OCI-LY7 (cell line): ENCODE measurements at regions not wholly inside any gene's neighbourhood (a gene's known extent, or its start where the extent isn't known, plus 50 kb on each side); places are given as distances from the start of the nearest gene placed in this dataset.

Experiments
- BruUV-seq: library from RNA; stranded (reverse); fragments of 400-500 nt; replicated peaks from 2 replicates; lab custom pipeline; 2021; lab: Mats Ljungman, UMichigan
- CTCF ChIA-PET: fragments of 300-600 bp; sonication (Branson Sonifier 250); formaldehyde crosslinking; loops from one replicate; lab custom pipeline; 2022; ENCODE audit warnings: antibody characterized with exemption; ENCODE audit not compliant: unreplicated experiment; lab: Charles Lee
- POLR2A ChIA-PET: fragments of 300-600 bp; sonication (Branson Sonifier 250); formaldehyde crosslinking; loops from one replicate; lab custom pipeline; 2022; ENCODE audit warnings: antibody characterized with exemption; lab: Charles Lee
- DNase-seq: peaks from one replicate; pipeline ENCODE4 v3.0.0-alpha.2; 2015; ENCODE audit warnings: low spot score
- H2AFZ ChIP-seq: fragments of 200-600 bp; sonication (generic), shearing (Covaris generic); 2 replicates; pipeline ENCODE4 v1.6.1; 2014; ENCODE audit warnings: mild to moderate bottlenecking, antibody characterized with exemption, low read length, moderate library complexity
- H3K27ac ChIP-seq: fragments of 200-600 bp; sonication (generic); 2 replicates; pipeline ENCODE4 v1.5.1; 2014; ENCODE audit warnings: mixed run types, low read depth, mild to moderate bottlenecking, moderate library complexity, low read length, inconsistent platforms; ENCODE audit not compliant: poor library complexity, severe bottlenecking
- H3K36me3 ChIP-seq: fragments of 200-600 bp; sonication (generic); 2 replicates; pipeline ENCODE4 v1.6.1; 2014; ENCODE audit warnings: mild to moderate bottlenecking, antibody characterized with exemption, low read length, moderate library complexity, mixed read lengths; ENCODE audit not compliant: insufficient read depth
- H3K4me1 ChIP-seq: fragments of 200-600 bp; sonication (generic); 2 replicates; pipeline ENCODE4 v1.5.1; 2014; ENCODE audit warnings: mild to moderate bottlenecking, low read length; ENCODE audit not compliant: insufficient read depth, poor library complexity, severe bottlenecking
- H3K4me2 ChIP-seq: fragments of 200-600 bp; sonication (generic); 2 replicates; pipeline ENCODE4 v1.6.1; 2014; ENCODE audit warnings: mild to moderate bottlenecking, low read length
- H3K4me3 ChIP-seq: fragments of 200-600 bp; sonication (generic); 2 replicates; pipeline ENCODE4 v1.5.1; 2014; ENCODE audit warnings: mild to moderate bottlenecking, low read depth, low read length; ENCODE audit not compliant: poor library complexity, severe bottlenecking
- H3K79me2 ChIP-seq: fragments of 200-600 bp; sonication (generic); 2 replicates; pipeline ENCODE4 v1.6.1; 2016; ENCODE audit warnings: low read depth, mild to moderate bottlenecking, low read length, moderate library complexity, mixed read lengths; ENCODE audit not compliant: insufficient read depth
- H3K9me2 ChIP-seq: fragments of 200-600 bp; sonication (generic); 2 replicates; pipeline ENCODE4 v1.6.1; 2016; ENCODE audit warnings: mild to moderate bottlenecking, low read length, mixed read lengths; ENCODE audit not compliant: insufficient read depth
- H3K9me3 ChIP-seq: fragments of 200-600 bp; sonication (generic); 2 replicates; pipeline ENCODE4 v1.6.1; 2014; ENCODE audit warnings: mild to moderate bottlenecking, mixed run types, low read length, mixed read lengths
- H4K20me1 ChIP-seq: fragments of 200-600 bp; sonication (generic); 2 replicates; pipeline ENCODE4 v1.6.1; 2014; ENCODE audit warnings: mild to moderate bottlenecking, antibody characterized with exemption, low read length, moderate library complexity, mixed read lengths; ENCODE audit not compliant: insufficient read depth
- EZH2phosphoT487 ChIP-seq: fragments of 200-600 bp; sonication (generic); IDR thresholded peaks from 2 replicates; pipeline ENCODE4 v1.6.1; 2018; ENCODE audit warnings: low read depth, borderline replicate concordance, mild to moderate bottlenecking, mixed run types, antibody characterized with exemption, low read length, moderate library complexity, mixed read lengths
- intact Hi-C: fragments of 100-400 bp; cut with micrococcal nuclease; formaldehyde crosslinking; loops from one replicate; pipeline ENCODE4 v1.10.0; 2022; ENCODE audit not compliant: unreplicated experiment
- TF ChIP-seq, protein P1 (sequence below): fragments of 200-600 bp; sonication (generic); conservative IDR thresholded peaks from 2 replicates; pipeline ENCODE4 v1.5.1; 2014; ENCODE audit warnings: mild to moderate bottlenecking, antibody characterized with exemption, low read length, moderate library complexity, mixed read lengths

- Histone ChIP-seq H2AFZ (no peak overlapping the region), H3K4me3 (no peak overlapping the region), H3K4me2 (no peak overlapping the region), H3K79me2 (no peaks in the 10 kb centered on the region), H3K9me3 (no peaks in the 10 kb centered on the region), H3K36me3 (no peaks in the 10 kb centered on the region), H4K20me1 (no peaks in the 10 kb centered on the region), H3K27ac (no peak overlapping the region), H3K9me2 (no peaks in the 10 kb centered on the region), H3K4me1 (no peaks in the 10 kb centered on the region)
- BruUV-seq: no TSS peak
- ChIA-PET CTCF (no interaction called here), POLR2A (no interaction called here)
- no peak for DNase-seq
- intact Hi-C loops: no loop called here
- no peak for TF ChIP-seq EZH2phosphoT487
- TF ChIP-seq, protein P1, sequence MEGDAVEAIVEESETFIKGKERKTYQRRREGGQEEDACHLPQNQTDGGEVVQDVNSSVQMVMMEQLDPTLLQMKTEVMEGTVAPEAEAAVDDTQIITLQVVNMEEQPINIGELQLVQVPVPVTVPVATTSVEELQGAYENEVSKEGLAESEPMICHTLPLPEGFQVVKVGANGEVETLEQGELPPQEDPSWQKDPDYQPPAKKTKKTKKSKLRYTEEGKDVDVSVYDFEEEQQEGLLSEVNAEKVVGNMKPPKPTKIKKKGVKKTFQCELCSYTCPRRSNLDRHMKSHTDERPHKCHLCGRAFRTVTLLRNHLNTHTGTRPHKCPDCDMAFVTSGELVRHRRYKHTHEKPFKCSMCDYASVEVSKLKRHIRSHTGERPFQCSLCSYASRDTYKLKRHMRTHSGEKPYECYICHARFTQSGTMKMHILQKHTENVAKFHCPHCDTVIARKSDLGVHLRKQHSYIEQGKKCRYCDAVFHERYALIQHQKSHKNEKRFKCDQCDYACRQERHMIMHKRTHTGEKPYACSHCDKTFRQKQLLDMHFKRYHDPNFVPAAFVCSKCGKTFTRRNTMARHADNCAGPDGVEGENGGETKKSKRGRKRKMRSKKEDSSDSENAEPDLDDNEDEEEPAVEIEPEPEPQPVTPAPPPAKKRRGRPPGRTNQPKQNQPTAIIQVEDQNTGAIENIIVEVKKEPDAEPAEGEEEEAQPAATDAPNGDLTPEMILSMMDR: no peak
Observed at GRCh38 chr20:24052599-24053275, 64.2 kb upstream of the GGTLC1 start.

DNA sequence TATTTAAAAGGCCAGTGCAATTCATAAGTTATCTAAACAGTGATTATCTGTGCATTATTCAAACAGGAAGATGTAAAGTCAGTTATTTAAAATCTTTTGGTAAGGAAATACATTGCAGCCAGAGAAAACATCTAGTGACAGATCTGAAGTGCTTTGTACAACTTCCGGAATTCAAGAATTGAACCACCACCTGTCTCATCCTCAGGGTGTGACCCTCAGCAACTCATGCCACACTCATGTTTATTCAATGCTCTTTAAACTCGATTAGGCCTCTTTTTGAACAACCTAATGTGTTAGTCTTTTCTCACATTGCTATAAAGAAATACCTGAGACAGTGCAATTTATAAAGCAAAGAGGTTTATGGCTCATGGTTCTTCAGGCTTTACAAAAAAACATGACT is 62.6 kb upstream of the GGTLC1 start:
- Histone ChIP-seq H3K4me1 (no peaks in the 10 kb centered on the region), H3K79me2 (no peaks in the 10 kb centered on the region), H4K20me1 (no peaks in the 10 kb centered on the region), H3K9me3 (no peaks in the 10 kb centered on the region), H2AFZ (no peak overlapping the region), H3K4me2 (no peak overlapping the region), H3K4me3 (no peak overlapping the region), H3K27ac (no peak overlapping the region), H3K36me3 (no peaks in the 10 kb centered on the region), H3K9me2 (no peaks in the 10 kb centered on the region)
- BruUV-seq: no TSS peak
- no peak for DNase-seq
- CTCF ChIA-PET: no interaction called here
- TF ChIP-seq, protein P1: no peak
- TF ChIP-seq EZH2phosphoT487: no peak
- POLR2A ChIA-PET: no interaction called here
- intact Hi-C loops: no loop called here

- ChIA-PET CTCF (no interaction called here), POLR2A (no interaction called here)
- Histone ChIP-seq H4K20me1 (no peaks in the 10 kb centered on the region), H3K27ac (no peak overlapping the region), H3K4me2 (no peak overlapping the region), H3K9me3 (no peaks in the 10 kb centered on the region), H3K79me2 (no peaks in the 10 kb centered on the region), H3K4me1 (no peaks in the 10 kb centered on the region), H2AFZ (no peak overlapping the region), H3K4me3 (no peak overlapping the region), H3K36me3 (no peaks in the 10 kb centered on the region), H3K9me2 (no peaks in the 10 kb centered on the region)
- DNase-seq: no peak
- TF ChIP-seq EZH2phosphoT487: no peak
- TF ChIP-seq, protein P1: no peak
- no TSS peak for BruUV-seq
- intact Hi-C loops: no loop called here
Observed at GRCh38 chr20:24050119-24050518, 61.5 kb upstream of the GGTLC1 start.
